NB4 (cell line): ENCODE measurements at regions not wholly inside any gene's neighbourhood (a gene's known extent, or its start where the extent isn't known, plus 50 kb on each side); places are given as distances from the start of the nearest gene placed in this dataset.

Experiments used
- CTCF ChIP-seq: IDR thresholded peaks from one replicate; pipeline ENCODE4 v1.5.1; 2012; ENCODE audit warnings: low read depth, low read length
- MAX ChIP-seq: IDR thresholded peaks from 2 replicates; pipeline ENCODE4 v1.6.1; 2011; ENCODE audit warnings: low read depth, low read length

GRCh38 chr18:30039201-30039600, 1003.3 kb downstream of the DSC3 start:
- TF ChIP-seq MAX (no peak), CTCF (no peak)
